C4-2B (cell line): ENCODE measurements at regions not wholly inside any gene's neighbourhood (a gene's known extent, or its start where the extent isn't known, plus 50 kb on each side); places are given as distances from the start of the nearest gene placed in this dataset.

Experiments
- H3K27ac ChIP-seq: fragments of 450-650 bp; 2 replicates; pipeline ENCODE4 v1.5.1; 2017
- CTCF ChIP-seq: fragments of 450-650 bp; conservative IDR thresholded peaks from 2 replicates; pipeline ENCODE4 v1.5.1; 2017; ENCODE audit warnings: mild to moderate bottlenecking
- ZFX ChIP-seq: fragments of 450-650 bp; IDR thresholded peaks from 2 replicates; pipeline ENCODE4 v1.6.1; 2017

DNA sequence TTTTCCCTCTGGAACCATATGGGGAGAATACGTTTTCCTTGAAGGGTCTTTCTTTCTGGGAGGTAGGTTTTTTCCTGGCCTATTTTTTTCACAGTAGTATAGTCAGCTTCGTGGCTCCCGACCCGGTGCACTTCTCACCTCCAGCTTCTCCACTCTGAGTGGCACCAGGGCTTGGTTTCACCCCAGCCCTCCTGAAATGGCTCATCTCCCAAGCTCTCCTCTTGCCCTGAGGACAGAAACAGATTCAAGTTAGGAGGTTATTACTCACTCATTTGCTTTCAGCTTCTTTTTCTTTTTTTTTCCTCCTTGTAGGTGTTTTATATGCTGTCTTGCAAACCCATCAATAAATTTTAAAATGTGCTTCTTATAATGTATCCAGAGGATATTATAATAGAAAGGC is 199.3 kb downstream of the RFC3 start:
- no peak overlapping the region for H3K27ac ChIP-seq

DNA sequence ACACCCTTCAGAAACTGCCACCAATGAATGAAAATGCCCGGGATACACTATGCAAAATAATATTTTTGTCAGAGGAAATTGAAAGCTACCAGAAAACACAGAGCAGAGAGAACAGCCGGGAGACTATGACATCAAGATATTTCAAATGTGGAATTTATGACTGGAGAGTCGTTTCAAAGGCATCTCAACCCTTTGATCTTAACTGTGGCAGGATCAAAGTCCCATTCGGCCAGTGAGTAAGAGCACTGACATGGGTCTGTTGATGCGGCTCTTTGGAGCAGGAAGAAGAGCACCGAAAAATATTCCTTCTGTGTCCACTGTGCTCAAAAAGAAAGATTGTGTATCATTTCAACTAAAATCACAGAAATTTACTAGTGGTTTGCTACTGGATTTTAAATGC is 201.9 kb downstream of the RFC3 start:
- H3K27ac ChIP-seq = no peak overlapping the region
- TF ChIP-seq ZFX (no peak), CTCF (no peak)

More for the DNA sequence above, 199.3 kb downstream of the RFC3 start:
- TF ChIP-seq CTCF = no peak
- TF ChIP-seq ZFX = no peak

DNA sequence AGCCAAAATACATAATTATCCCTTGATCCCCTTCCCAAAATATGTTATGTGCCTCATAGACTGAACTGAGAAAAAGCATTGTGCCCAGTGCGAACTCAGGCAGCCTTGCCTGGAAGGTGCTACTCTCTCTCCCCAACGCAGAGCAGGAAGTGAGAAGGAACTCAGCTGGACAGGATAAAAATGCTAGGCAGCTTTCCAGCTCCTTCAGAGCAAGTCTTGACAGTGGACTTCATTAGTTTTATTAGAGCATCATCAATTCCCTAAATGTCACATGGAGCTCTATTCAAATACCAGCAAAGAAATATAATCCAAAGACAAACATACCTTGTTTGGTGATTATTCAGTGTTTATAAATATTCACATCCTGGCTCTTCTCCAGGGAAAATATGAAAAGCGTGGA is 202.4 kb downstream of the RFC3 start:
- no peak overlapping the region for H3K27ac ChIP-seq
- TF ChIP-seq ZFX (no peak), CTCF (no peak)

DNA sequence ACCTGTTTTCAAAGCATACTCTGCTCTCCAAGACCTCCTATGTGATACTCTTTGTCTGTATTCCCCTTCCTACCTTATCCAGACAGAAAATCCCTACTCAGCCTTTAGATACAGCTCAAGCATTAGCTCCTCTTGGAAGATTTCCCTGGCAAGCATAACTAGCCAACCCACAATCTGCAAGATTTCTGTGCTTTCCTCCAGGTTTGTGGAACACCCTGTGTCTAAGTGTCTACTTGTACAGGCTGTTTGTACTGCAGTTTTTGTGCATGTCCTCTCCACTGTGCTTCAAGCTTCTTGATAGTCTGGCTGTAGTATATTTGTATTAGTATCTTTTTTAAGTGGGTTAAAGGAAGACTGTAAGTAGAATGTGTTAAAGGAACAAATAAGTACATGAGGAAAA is 203.7 kb downstream of the RFC3 start:
- no peak overlapping the region for H3K27ac ChIP-seq
- TF ChIP-seq CTCF (no peak), ZFX (no peak)

DNA sequence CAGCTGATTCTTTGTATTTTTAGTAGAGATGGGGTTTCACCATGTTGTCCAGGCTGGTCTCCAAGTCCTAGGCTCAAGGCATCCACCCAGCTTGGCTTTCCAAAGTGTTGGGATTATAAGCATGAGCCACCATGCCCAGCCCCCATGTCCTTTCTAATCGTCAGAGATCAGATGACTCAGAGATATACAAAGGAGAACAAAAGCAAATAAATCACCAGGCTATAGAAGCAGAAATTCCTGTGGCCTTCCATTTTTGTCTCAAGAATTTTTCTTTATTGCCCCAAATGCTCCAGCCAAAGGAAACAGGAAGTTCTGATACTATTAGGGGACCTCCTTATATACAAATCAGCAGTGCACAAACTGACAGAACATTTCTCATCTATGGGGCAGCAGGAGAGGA is 207.8 kb downstream of the RFC3 start:
- H3K27ac ChIP-seq = no peak overlapping the region
- TF ChIP-seq CTCF = no peak

DNA sequence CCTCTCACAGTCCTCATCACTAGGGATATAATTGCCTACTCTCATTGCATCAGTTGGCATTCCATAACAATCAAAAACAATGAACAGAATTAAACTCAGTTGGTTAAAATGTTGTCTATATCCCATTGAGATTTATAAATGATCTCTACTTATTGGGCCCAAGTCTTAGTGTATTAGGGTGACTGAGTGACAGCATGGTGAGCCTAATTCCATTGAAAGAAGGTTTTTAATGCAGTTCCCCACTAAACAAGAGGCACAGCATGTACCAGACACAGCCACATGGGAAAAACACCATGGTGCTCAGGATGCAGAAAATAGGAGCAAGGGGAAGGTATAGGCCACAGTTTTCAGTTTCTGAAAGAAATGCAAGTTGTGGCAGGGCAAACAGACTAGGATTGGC is 208.4 kb downstream of the RFC3 start:
- H3K27ac ChIP-seq = no peak overlapping the region

More for the DNA sequence above, 208.4 kb downstream of the RFC3 start:
- TF ChIP-seq ZFX (no peak), CTCF (no peak)
